ENCODE measurements at regions not wholly inside any gene's neighbourhood (a gene's known extent, or its start where the extent isn't known, plus 50 kb on each side); places are given as distances from the start of the nearest gene placed in this dataset.

DNA sequence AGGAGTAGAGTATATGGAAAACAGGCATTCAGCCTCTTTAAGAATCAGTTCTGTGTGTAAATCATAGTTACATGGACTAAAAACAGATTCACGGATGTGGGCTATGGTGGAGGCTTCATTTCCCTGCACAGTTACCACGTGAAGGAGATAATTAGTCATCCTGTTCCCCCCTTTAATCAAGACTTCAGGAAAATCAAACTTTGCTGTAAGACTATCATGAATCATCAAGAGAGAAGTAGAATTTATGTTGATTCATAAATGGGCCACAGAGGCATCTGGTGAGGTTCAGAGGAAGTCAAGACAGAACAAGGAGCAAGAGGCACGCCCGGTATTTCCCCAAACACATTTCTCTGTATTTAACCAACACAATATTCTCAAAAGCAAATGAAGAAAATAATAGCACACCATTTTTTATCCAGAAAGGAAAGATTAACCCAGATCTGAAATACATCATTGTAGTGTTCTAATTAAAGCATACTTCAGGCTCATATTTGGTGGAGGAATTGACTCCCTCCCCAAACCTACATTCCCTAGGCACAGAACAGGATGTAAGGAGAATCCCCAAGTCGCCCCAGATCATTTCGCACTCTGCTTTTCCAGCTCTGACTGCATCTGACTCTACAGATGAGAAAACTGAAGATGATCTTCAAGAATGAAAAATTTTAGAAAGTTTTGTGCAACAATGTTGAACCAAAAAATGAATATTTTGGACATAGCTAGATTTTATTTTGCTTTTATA is 175.8 kb upstream of the GAS1 start:
- no peak for DNase-seq

GRCh38 chr9:87123830-87124229 is 176.5 kb upstream of the GAS1 start:
- DNase-seq: no peak

DNA sequence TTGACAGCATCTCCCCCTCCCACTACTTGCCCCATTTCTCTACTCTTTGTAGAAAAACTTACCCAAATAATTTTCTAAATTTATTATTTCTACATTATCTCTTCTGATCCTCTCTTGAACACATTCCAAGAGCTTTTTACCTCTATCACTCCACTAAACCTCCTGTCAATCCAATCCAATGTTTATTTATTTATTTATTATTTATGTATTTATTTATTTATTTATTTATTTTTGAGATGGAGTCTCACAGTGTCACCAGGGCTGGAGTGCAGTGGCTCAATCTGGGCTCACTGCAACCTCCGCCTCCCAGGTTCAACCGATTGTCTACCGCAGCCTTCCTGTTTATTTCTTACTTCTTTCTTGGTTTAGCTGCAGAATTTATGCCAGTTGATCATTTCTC is 178.5 kb upstream of the GAS1 start:
- no peak for DNase-seq

DNA sequence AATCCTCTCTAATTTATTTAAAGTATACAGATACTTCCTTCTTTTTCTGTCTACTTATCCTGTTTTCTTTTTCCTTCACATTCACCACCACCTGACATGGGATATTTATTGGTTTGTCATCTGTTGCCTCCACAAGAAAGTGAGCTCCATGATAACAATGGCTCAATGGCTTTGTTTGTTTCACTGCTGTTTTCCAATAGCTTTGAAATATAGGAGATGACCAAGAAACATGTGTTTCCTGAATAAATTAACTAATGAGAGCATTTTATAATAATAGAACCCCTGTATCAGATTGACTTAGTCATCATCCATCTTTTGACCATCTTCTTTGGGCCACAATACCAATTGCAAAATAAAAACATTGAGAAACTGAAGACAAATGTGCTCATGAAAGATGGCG is 180.2 kb upstream of the GAS1 start:
- DNase-seq: no peak

- no peak for DNase-seq
These were observed 180.8 kb upstream of the GAS1 start for GRCh38 chr9:87127978-87128614.

DNA sequence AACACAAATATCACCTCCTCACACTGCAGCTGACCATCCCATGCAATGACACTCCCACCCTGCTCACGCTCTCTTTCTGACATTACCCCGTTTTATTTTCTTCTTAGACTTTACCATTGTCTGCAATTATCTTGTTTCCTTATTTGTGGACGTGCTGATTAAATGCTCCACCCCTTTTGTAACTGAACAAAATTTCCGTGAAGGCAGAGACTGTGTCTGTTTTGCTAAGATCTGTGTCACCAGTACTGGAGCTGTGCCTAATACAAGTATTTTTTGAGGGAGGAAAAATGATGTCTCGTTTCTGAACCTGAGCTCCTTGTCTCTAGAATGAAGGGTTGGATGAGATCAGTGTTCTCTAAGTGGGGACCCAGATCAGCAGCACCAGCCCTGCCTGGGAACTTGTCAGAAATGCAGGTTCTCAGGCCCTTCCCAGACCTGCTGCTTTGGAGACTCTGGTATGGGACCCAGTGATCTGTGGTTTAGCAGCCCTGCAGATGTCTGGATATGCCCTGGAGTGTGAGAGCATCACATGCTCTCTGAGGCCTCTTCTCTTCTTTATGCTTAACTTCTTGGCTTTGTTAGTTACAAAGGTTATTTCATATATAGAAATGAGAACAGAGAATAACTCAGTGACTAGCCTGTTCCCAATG is 181.7 kb upstream of the GAS1 start:
- no peak for DNase-seq

- DNase-seq: no peak
These were observed 187.8 kb upstream of the GAS1 start for GRCh38 chr9:87135074-87135473.

DNA sequence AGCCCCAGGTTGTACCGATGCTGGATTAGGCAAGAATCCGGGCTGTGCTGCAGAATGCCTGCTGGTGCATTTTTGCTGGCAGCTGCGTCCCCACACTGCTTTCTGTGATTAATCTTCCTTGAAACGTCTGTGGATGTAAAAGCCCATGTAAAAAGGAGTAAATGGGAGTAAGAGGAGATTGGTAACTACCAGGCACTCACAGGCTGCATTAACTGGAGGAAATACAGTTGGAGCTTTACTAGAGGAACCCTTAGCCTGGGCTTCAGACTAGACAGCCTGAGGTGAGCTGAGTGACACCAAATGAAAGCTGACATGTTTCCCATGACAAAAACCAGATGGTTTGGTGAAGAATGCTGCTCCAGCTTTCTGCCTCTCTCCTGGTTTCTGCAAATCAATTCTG is 190.4 kb upstream of the GAS1 start:
- DNase-seq: no peak

GRCh38 chr9:87138128-87139040 is 191.1 kb upstream of the GAS1 start:
- no peak for DNase-seq

DNA sequence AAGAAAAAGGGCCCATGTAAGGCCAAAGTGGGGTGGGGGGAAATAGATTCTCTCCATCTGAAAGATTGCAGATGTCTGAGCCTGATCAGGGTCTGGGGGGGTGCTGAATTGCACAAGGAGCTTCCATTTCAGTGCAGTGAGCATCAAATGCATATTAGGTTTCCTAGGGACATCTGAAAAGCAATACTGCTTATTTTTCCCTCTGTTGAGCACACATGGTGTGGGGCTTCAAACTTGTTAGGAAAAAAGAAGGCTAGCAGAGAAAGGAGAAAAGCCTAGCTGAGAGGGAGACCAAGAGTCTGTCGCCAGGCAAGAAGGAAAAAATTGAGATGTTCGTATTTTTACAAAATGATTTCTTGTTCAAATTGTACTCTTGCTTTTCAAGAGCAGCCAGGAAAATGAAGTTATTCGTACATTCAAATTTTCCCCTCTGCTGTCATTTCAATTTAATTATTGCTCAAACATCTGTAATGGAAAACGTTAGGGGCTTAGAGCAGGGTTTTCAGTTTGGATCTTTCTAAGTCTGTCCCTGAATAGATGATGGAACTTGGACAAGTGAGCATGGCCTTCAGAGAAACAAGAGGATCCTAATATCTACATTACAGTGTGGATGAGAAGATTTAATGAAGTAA is 191.9 kb upstream of the GAS1 start:
- DNase-seq: no peak

- no peak for DNase-seq
These were observed 192.8 kb upstream of the GAS1 start for GRCh38 chr9:87140142-87140541.

GRCh38 chr9:87140605-87141109 is 193.4 kb upstream of the GAS1 start:
- DNase-seq: no peak

- no peak for DNase-seq
These were observed 193.8 kb upstream of the GAS1 start for GRCh38 chr9:87141124-87141523.

DNA sequence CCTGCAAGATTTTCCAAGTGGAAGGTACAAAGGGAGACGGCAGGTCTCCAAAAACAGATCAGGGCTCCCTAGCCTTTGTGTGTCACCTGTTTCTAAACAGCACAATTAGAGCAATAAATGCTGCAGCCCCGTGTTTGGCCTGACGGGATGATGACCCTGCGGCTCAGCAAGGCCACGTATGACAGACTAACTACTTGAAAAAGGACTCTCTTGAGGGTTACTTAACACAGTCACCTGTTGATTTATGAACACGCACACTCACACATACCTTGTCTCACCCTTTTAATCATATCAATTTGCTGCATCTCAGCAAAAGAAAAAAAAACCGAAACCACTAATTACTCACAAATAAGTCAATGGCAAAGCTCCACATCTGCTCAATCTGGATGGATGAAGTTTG is 199.6 kb upstream of the GAS1 start:
- no peak for DNase-seq

DNA sequence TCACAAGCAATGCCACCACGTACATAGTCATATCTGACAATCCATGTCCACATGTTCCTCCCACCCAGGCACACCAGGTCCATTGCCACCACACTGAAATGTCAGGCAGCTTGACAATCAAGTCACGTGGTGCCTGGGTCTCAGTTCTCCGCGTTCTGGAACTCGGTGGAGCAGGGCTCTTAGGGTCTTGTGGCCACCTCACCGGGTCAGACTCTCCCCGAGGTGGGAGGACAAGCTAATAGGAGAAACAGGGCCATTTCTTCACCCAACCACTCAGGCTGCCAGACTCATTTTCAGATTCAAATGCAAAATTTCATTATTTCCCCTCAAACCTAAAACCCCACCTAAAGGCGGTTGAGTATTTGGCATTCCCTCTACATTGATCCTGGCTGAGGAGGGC is 200.5 kb upstream of the GAS1 start:
- DNase-seq: no peak

GRCh38 chr9:87148331-87149104 is 201.2 kb upstream of the GAS1 start:
- no peak for DNase-seq

- DNase-seq: no peak
These were observed 202.5 kb upstream of the GAS1 start for GRCh38 chr9:87149799-87150198.

GRCh38 chr9:87152256-87152655 is 204.9 kb upstream of the GAS1 start:
- DNase-seq: no peak

DNA sequence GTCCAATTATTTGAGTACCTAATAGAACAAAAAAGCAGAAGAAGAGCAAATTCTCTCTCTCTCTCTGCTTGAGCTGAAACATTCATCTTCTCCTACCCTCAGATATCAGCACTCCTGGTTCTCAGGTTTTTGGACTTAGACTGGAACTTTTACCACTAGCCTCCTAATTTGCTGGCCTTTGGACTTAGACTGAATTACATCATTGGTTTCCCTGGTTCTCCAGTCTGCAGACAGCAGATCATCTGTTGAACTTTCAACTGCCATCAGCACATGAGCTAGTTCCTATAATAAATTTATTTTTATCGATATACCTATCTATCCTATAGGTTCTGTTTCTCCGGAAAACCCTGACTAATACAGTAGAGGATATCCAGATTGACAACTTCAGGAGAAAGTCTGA is 208.9 kb upstream of the GAS1 start:
- DNase-seq: no peak

DNA sequence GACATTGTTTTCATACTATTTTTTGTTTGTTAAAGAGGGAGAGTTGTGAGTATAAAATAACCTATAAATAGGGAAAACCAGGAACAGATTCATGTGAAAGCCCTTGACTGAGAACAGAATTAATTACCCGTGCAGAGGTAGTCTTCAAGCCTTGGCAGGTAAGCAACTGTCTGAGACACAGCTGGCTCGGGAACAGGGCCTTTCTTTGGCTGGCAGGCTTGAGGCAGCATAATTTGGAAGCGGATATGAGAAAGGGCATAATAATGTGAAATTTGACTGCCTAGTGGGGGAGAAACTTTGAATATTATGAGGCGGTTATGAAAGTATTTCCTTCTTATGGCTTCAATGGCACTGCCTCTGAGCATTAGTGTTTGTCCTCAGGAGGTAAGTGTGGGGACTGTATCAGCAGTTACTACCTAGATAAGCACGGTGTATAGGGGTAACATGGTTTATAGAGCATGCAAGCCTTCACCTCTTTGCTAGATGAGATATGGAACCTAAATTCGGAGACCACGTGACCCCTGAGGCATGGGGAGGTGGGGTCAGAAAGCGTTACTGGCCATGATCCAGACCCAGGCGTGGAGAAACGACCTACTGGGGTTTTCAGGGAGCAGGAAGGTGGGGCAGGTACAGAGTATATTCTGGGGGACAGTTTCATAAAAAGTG is 210.2 kb upstream of the GAS1 start:
- no peak for DNase-seq

DNA sequence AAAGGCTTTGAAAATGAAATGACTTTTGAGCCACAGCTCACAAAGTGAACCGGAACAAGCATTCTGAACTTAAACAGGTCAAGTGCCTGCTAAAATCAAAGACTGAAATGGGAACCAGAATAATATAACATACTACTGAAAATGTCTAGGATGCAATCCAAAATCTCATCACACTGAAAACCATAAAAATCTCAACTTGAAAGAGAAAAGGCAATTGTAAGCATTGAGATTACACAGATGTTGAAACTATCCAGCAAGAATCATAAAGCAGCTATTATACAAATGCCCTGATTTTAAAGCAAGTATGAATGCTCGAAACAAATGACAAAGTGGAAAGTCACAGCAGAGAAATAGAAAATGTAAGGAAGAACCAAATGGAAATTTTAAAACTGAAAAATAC is 211.5 kb upstream of the GAS1 start:
- no peak for DNase-seq

Data from NCI-H345 (cell line).